SK-N-SH (cell line): ENCODE measurements at regions not wholly inside any gene's neighbourhood (a gene's known extent, or its start where the extent isn't known, plus 50 kb on each side); places are given as distances from the start of the nearest gene placed in this dataset.
"Not testable (repeated sequence)": the region's sequence is repeated elsewhere in the genome, so short reads cannot be mapped to it uniquely, and the experiment has no call there.

ENCODE experiments used
- CTCF ChIA-PET: fragments of 300-600, 350-600 bp; formaldehyde crosslinking; extraction: SDS; loops from one replicate; lab custom pipeline; 2021; lab: Yijun Ruan, JAX
- POLR2A ChIA-PET: fragments of 350-600 bp; sonication (Branson Sonifier 250); formaldehyde crosslinking; extraction: SDS; loops from one replicate; lab custom pipeline; 2020; ENCODE audit warnings: antibody characterized with exemption, inconsistent platforms; lab: Yijun Ruan, JAX
- DNase-seq: peaks from one replicate; pipeline ENCODE4 v3.0.0; 2012
- H2AFZ ChIP-seq: fragments of 200-600 bp; sonication (generic); 2 replicates; pipeline ENCODE4 v1.8.1; 2016; ENCODE audit warnings: antibody characterized with exemption, mild to moderate bottlenecking, low read depth
- H3F3A ChIP-seq: fragments of 200-600 bp; sonication (generic); replicated peaks from 2 replicates; pipeline ENCODE3; 2016; ENCODE audit warnings: antibody characterized with exemption, mild to moderate bottlenecking; ENCODE audit not compliant: insufficient read depth
- H3K27ac ChIP-seq, 2 experiments: fragments of 200-500 bp in 1 of 2; fragments of 200-600 bp in 1 of 2; sonication (Bioruptor generic) in 1 of 2; sonication (generic), shearing (Covaris generic) in 1 of 2; 2 replicates each; pipeline versions ENCODE4 v1.5.1 to v1.6.1; 2014 to 2016; ENCODE audit warnings: low read depth in 2 of 2, inconsistent platforms in 1 of 2, low read length in 1 of 2, mild to moderate bottlenecking in 1 of 2, mixed read lengths in 1 of 2
- H3K27me3 ChIP-seq: fragments of 200-600 bp; sonication (generic), shearing (Covaris generic); 2 replicates; pipeline ENCODE4 v1.6.1; 2016; ENCODE audit warnings: mixed run types; ENCODE audit not compliant: insufficient read depth
- H3K36me3 ChIP-seq, 2 experiments: fragments of 200-500 bp in 1 of 2; fragments of 200-600 bp in 1 of 2; sonication (Bioruptor generic) in 1 of 2; sonication (generic) in 1 of 2; replicated peaks in 1 of 2; 2 replicates each; pipeline versions ENCODE3 to v1.5.1; 2014 to 2016; ENCODE audit warnings: low read length in 1 of 2, mild to moderate bottlenecking in 1 of 2; ENCODE audit not compliant: insufficient read depth in 2 of 2, control insufficient read depth in 1 of 2
- H3K4me1 ChIP-seq, 2 experiments: fragments of 200-500 bp in 1 of 2; fragments of 200-600 bp in 1 of 2; sonication (Bioruptor generic) in 1 of 2; sonication (generic), shearing (Covaris generic) in 1 of 2; 2 replicates each; pipeline versions ENCODE4 v1.5.1 to v1.6.1; 2014 to 2016; ENCODE audit warnings: low read depth in 1 of 2, low read length in 1 of 2, mixed run types in 1 of 2; ENCODE audit not compliant: insufficient read depth in 2 of 2, control insufficient read depth in 1 of 2
- H3K4me2 ChIP-seq: fragments of 200-600 bp; sonication (generic), shearing (Covaris generic); 2 replicates; pipeline ENCODE4 v1.6.1; 2017; ENCODE audit warnings: mixed run types
- H3K4me3 ChIP-seq, 2 experiments: fragments of 200-500 bp in 1 of 2; fragments of 200-600 bp in 1 of 2; sonication (Bioruptor generic) in 1 of 2; sonication (generic), shearing (Covaris generic) in 1 of 2; 2 replicates each; pipeline versions ENCODE4 v1.5.1 to v1.8.1; 2014 to 2016; ENCODE audit warnings: low read depth in 2 of 2, inconsistent platforms in 1 of 2, low read length in 1 of 2, mild to moderate bottlenecking in 1 of 2, mixed read lengths in 1 of 2, moderate library complexity in 1 of 2
- H3K79me2 ChIP-seq: fragments of 200-600 bp; sonication (generic); 2 replicates; pipeline ENCODE4 v1.8.1; 2017; ENCODE audit warnings: mild to moderate bottlenecking; ENCODE audit not compliant: insufficient read depth
- H3K9ac ChIP-seq: fragments of 200-600 bp; sonication (generic); 2 replicates; pipeline ENCODE4 v1.6.1; 2017; ENCODE audit warnings: mixed run types
- H3K9me2 ChIP-seq: fragments of 200-600 bp; sonication (generic); 2 replicates; pipeline ENCODE4 v1.6.1; 2017; ENCODE audit warnings: mixed run types
- H3K9me3 ChIP-seq: fragments of 200-600 bp; sonication (generic); 2 replicates; pipeline ENCODE4 v1.6.1; 2017; ENCODE audit warnings: mixed run types, mild to moderate bottlenecking, moderate library complexity
- H4K20me1 ChIP-seq: fragments of 200-600 bp; sonication (generic); 2 replicates; pipeline ENCODE4 v1.6.1; 2017; ENCODE audit warnings: mild to moderate bottlenecking, mixed run types; ENCODE audit not compliant: insufficient read depth
- CHD2 ChIP-seq: fragments of 150-350 bp; IDR thresholded peaks from 2 replicates; pipeline ENCODE4 v1.6.1; 2018; ENCODE audit warnings: low read length; ENCODE audit not compliant: partially characterized antibody
- ELF1 ChIP-seq: IDR thresholded peaks from 2 replicates; pipeline ENCODE4 v1.4.0; 2012
- EZH2phosphoT487 ChIP-seq: fragments of 200-600 bp; sonication (generic); IDR thresholded peaks from 2 replicates; pipeline ENCODE4 v1.6.1; 2017; ENCODE audit warnings: low read depth, mixed run types, mild to moderate bottlenecking, antibody characterized with exemption, moderate library complexity, borderline replicate concordance
- FOSL2 ChIP-seq: IDR thresholded peaks from 2 replicates; pipeline ENCODE4 v1.4.0; 2012; ENCODE audit warnings: low read depth, mild to moderate bottlenecking, moderate library complexity, borderline replicate concordance
- FOXM1 ChIP-seq: IDR thresholded peaks from 2 replicates; pipeline ENCODE4 v1.4.0; 2012; ENCODE audit warnings: low read depth, mild to moderate bottlenecking
- GABPA ChIP-seq: IDR thresholded peaks from 2 replicates; pipeline ENCODE4 v1.4.0; 2012; ENCODE audit warnings: low read depth, mild to moderate bottlenecking
- GATA2 ChIP-seq: sonication (generic); formaldehyde crosslinking; IDR thresholded peaks from 2 replicates; pipeline ENCODE4 v1.5.0; 2020; ENCODE audit warnings: mild to moderate bottlenecking, missing genetic modification reagents
- MAX ChIP-seq: IDR thresholded peaks from 2 replicates; pipeline ENCODE4 v1.4.0; 2012; ENCODE audit warnings: low read depth
- MEF2A ChIP-seq: IDR thresholded peaks from 2 replicates; pipeline ENCODE4 v1.4.0; 2012; ENCODE audit warnings: low read depth, borderline replicate concordance
- NFIC ChIP-seq: IDR thresholded peaks from 2 replicates; pipeline ENCODE4 v1.4.0; 2012; ENCODE audit warnings: borderline replicate concordance
- NRF1 ChIP-seq: IDR thresholded peaks from 2 replicates; pipeline ENCODE4 v1.6.1; 2012; ENCODE audit warnings: low read depth, mild to moderate bottlenecking, low read length
- POLR2AphosphoS5 ChIP-seq: IDR thresholded peaks from 2 replicates; pipeline ENCODE4 v1.6.1; 2012; ENCODE audit warnings: low read depth, low read length
- RAD21 ChIP-seq: IDR thresholded peaks from 2 replicates; pipeline ENCODE4 v1.6.1; 2012; ENCODE audit warnings: mild to moderate bottlenecking, low read length
- TAF1 ChIP-seq: IDR thresholded peaks from 2 replicates; pipeline ENCODE4 v1.6.1; 2012; ENCODE audit warnings: low read depth, mild to moderate bottlenecking, low read length, moderate library complexity, borderline replicate concordance
- TCF12 ChIP-seq: IDR thresholded peaks from 2 replicates; pipeline ENCODE4 v1.4.0; 2012
- USF1 ChIP-seq: IDR thresholded peaks from 2 replicates; pipeline ENCODE4 v1.4.0; 2012; ENCODE audit warnings: low read depth, borderline replicate concordance
- YY1 ChIP-seq: IDR thresholded peaks from 2 replicates; pipeline ENCODE4 v1.4.0; 2012; ENCODE audit warnings: low read depth, mild to moderate bottlenecking
- WGBS: methylation state at CpG from one replicate; pipeline ENCODE4 v1.1.6; 2017; ENCODE audit warnings: low lambda C conversion rate; 5-methylcytosine and 5-hydroxymethylcytosine counted together
- TF ChIP-seq, protein P1 (sequence below): fragments of 150-350 bp; IDR thresholded peaks from 2 replicates; pipeline ENCODE4 v1.6.1; 2016; ENCODE audit warnings: mild to moderate bottlenecking, low read depth, low read length
- TF ChIP-seq, protein P2 (sequence below): IDR thresholded peaks from 2 replicates; pipeline ENCODE4 v1.6.1; 2012; ENCODE audit warnings: mild to moderate bottlenecking, low read depth, low read length, moderate library complexity
- TF ChIP-seq, protein P3 (sequence below): fragments of 200-600 bp; sonication (generic); IDR thresholded peaks from 2 replicates; pipeline ENCODE4 v1.6.1; 2017; ENCODE audit warnings: antibody characterized with exemption, mild to moderate bottlenecking, moderate library complexity

GRCh38 chr11:37264060-37264459 is 666.0 kb upstream of the RAG2 start:
- H2AFZ ChIP-seq: no peak overlapping the region
- H3K4me3 ChIP-seq: no peak overlapping the region
- H3K9me2 ChIP-seq: no peaks in the 10 kb centered on the region
- CTCF ChIA-PET: interaction anchor here (1.4 kb wide), 1 partner anchor 517 kb away, joined by 3 read pairs; no protein-coding TSS in a partner anchor
- H4K20me1 ChIP-seq: no peaks in the 10 kb centered on the region
- peaks cover 0 to 6% of the 10 kb centered on the region in 2 experiments; a peak in 1 of 4 replicates for H3K4me1 ChIP-seq
- no peaks in the 10 kb centered on the region; the same call in 1 of the 2 replicates for H3K9me3 ChIP-seq
- H3K27me3 ChIP-seq: no peaks in the 10 kb centered on the region
- WGBS: 0% methylated on average over 1 of the region's 1 CpG
- H3F3A ChIP-seq: no peaks in the 10 kb centered on the region
- H3K27ac ChIP-seq: no peak overlapping the region
- H3K9ac ChIP-seq: no peak overlapping the region
- POLR2A ChIA-PET: no interaction called here
- no peaks in the 10 kb centered on the region for H3K36me3 ChIP-seq
- DNase-seq: no peak
- H3K79me2 ChIP-seq: no peaks in the 10 kb centered on the region
- no peak overlapping the region for H3K4me2 ChIP-seq
- TF ChIP-seq MAX (no peak), NRF1 (no peak), FOSL2 (no peak), CHD2 (no peak), YY1 (no peak), RAD21 (no peak), FOXM1 (no peak), GABPA (no peak), GATA2 (no peak), EZH2phosphoT487 (no peak), NFIC (no peak), TAF1 (no peak), ELF1 (no peak), POLR2AphosphoS5 (no peak), TCF12 (no peak), USF1 (no peak), MEF2A (no peak)
- TF ChIP-seq, protein P1, sequence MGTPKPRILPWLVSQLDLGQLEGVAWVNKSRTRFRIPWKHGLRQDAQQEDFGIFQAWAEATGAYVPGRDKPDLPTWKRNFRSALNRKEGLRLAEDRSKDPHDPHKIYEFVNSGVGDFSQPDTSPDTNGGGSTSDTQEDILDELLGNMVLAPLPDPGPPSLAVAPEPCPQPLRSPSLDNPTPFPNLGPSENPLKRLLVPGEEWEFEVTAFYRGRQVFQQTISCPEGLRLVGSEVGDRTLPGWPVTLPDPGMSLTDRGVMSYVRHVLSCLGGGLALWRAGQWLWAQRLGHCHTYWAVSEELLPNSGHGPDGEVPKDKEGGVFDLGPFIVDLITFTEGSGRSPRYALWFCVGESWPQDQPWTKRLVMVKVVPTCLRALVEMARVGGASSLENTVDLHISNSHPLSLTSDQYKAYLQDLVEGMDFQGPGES: no peak
- TF ChIP-seq, protein P2, sequence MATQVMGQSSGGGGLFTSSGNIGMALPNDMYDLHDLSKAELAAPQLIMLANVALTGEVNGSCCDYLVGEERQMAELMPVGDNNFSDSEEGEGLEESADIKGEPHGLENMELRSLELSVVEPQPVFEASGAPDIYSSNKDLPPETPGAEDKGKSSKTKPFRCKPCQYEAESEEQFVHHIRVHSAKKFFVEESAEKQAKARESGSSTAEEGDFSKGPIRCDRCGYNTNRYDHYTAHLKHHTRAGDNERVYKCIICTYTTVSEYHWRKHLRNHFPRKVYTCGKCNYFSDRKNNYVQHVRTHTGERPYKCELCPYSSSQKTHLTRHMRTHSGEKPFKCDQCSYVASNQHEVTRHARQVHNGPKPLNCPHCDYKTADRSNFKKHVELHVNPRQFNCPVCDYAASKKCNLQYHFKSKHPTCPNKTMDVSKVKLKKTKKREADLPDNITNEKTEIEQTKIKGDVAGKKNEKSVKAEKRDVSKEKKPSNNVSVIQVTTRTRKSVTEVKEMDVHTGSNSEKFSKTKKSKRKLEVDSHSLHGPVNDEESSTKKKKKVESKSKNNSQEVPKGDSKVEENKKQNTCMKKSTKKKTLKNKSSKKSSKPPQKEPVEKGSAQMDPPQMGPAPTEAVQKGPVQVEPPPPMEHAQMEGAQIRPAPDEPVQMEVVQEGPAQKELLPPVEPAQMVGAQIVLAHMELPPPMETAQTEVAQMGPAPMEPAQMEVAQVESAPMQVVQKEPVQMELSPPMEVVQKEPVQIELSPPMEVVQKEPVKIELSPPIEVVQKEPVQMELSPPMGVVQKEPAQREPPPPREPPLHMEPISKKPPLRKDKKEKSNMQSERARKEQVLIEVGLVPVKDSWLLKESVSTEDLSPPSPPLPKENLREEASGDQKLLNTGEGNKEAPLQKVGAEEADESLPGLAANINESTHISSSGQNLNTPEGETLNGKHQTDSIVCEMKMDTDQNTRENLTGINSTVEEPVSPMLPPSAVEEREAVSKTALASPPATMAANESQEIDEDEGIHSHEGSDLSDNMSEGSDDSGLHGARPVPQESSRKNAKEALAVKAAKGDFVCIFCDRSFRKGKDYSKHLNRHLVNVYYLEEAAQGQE: no peak
- TF ChIP-seq, protein P3, sequence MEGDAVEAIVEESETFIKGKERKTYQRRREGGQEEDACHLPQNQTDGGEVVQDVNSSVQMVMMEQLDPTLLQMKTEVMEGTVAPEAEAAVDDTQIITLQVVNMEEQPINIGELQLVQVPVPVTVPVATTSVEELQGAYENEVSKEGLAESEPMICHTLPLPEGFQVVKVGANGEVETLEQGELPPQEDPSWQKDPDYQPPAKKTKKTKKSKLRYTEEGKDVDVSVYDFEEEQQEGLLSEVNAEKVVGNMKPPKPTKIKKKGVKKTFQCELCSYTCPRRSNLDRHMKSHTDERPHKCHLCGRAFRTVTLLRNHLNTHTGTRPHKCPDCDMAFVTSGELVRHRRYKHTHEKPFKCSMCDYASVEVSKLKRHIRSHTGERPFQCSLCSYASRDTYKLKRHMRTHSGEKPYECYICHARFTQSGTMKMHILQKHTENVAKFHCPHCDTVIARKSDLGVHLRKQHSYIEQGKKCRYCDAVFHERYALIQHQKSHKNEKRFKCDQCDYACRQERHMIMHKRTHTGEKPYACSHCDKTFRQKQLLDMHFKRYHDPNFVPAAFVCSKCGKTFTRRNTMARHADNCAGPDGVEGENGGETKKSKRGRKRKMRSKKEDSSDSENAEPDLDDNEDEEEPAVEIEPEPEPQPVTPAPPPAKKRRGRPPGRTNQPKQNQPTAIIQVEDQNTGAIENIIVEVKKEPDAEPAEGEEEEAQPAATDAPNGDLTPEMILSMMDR: no peak

DNA sequence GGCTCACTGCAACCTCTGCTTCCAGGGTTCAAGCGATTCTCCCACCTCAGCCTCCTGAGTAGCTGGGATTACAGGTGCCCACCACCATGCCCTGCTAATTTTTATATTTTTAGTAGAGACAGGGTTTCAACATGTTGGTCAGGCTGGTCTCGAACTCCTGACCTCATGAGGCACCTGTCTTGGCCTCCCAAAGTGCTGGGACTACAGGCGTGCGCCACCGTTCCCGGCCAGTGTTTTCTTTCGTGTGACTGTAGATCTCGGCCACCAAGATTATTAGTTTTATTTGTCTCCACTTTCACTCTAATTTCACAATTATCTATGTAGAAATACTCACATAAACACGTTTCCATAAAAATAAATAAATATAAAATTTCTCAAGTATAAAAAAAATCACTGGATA is 665.4 kb upstream of the RAG2 start:
- H3K9ac ChIP-seq, POLR2A ChIA-PET, H3K4me1 ChIP-seq, H3K4me2 ChIP-seq, H4K20me1 ChIP-seq, H3K27ac ChIP-seq, CTCF ChIA-PET, H3K9me3 ChIP-seq, H2AFZ ChIP-seq, H3K9me2 ChIP-seq, H3K4me3 ChIP-seq, H3F3A ChIP-seq, H3K36me3 ChIP-seq, H3K79me2 ChIP-seq, H3K27me3 ChIP-seq, DNase-seq: not testable (repeated sequence)
- 48% methylated on average over 9 of the region's 9 CpGs for WGBS
